HG02763 (cell line): ENCODE measurements at regions not wholly inside any gene's neighbourhood (a gene's known extent, or its start where the extent isn't known, plus 50 kb on each side); places are given as distances from the start of the nearest gene placed in this dataset.
"Not testable (repeated sequence)": the region's sequence is repeated elsewhere in the genome, so short reads cannot be mapped to it uniquely, and the experiment has no call there.

Experiments
- ATAC-seq: cut with Tn5 transposase; IDR thresholded peaks from one replicate; pipeline ENCODE4 v1.9.1; 2021; ENCODE audit warnings: mild to moderate bottlenecking, moderate library complexity; ENCODE audit not compliant: unreplicated experiment

- ATAC-seq, result no peak
Observed at GRCh38 chr20:47927944-47928343, 142.7 kb upstream of the SULF2 start.

- no peak for ATAC-seq
Observed at GRCh38 chr20:47927385-47927851, 142.1 kb upstream of the SULF2 start.

GRCh38 chr20:47926731-47927130, 141.4 kb upstream of the SULF2 start:
- ATAC-seq, result no peak

GRCh38 chr20:47925593-47925992, 140.3 kb upstream of the SULF2 start:
- ATAC-seq, result no peak

GRCh38 chr20:47922269-47922668, 137.0 kb upstream of the SULF2 start:
- no peak for ATAC-seq

- not testable (repeated sequence) for ATAC-seq
Observed at GRCh38 chr20:47921829-47922228, 136.5 kb upstream of the SULF2 start.

GRCh38 chr20:47921408-47921807, 136.1 kb upstream of the SULF2 start:
- ATAC-seq, result no peak

GRCh38 chr20:47917549-47918070, 132.3 kb upstream of the SULF2 start:
- ATAC-seq, result no peak

- ATAC-seq, result no peak
Observed at GRCh38 chr20:47915495-47915894, 130.2 kb upstream of the SULF2 start.

- no peak for ATAC-seq
Observed at GRCh38 chr20:47914792-47915191, 129.5 kb upstream of the SULF2 start.

- not testable (repeated sequence) for ATAC-seq
Observed at GRCh38 chr20:47912786-47913501, 127.7 kb upstream of the SULF2 start.

- not testable (repeated sequence) for ATAC-seq
Observed at GRCh38 chr20:47912165-47912564, 126.9 kb upstream of the SULF2 start.

- not testable (repeated sequence) for ATAC-seq
Observed at GRCh38 chr20:47909696-47910369, 124.6 kb upstream of the SULF2 start.

- not testable (repeated sequence) for ATAC-seq
Observed at GRCh38 chr20:47908361-47909035, 123.2 kb upstream of the SULF2 start.

- not testable (repeated sequence) for ATAC-seq
Observed at GRCh38 chr20:47907951-47908350, 122.7 kb upstream of the SULF2 start.

GRCh38 chr20:47907031-47907675, 121.9 kb upstream of the SULF2 start:
- ATAC-seq, result no peak

- no peak for ATAC-seq
Observed at GRCh38 chr20:47906348-47906660, 121.0 kb upstream of the SULF2 start.

- no peak for ATAC-seq
Observed at GRCh38 chr20:47905628-47906347, 120.5 kb upstream of the SULF2 start.

- not testable (repeated sequence) for ATAC-seq
Observed at GRCh38 chr20:47903009-47903408, 117.7 kb upstream of the SULF2 start.

GRCh38 chr20:47899313-47899712, 114.0 kb upstream of the SULF2 start:
- ATAC-seq, result not testable (repeated sequence)
